BJ (cell line): ENCODE measurements at regions not wholly inside any gene's neighbourhood (a gene's known extent, or its start where the extent isn't known, plus 50 kb on each side); places are given as distances from the start of the nearest gene placed in this dataset.

Source experiments
- CTCF ChIA-PET: fragments of 350-600 bp; formaldehyde crosslinking; extraction: SDS; loops from one replicate; lab custom pipeline; 2021; ENCODE audit warnings: antibody characterized with exemption, inconsistent platforms; lab: Yijun Ruan, JAX
- POLR2A ChIA-PET: fragments of 300-600 bp; sonication (Branson Sonifier 250); formaldehyde crosslinking; extraction: SDS; loops from one replicate; lab custom pipeline; 2021; ENCODE audit warnings: antibody characterized with exemption; lab: Charles Lee
- DNase-seq: peaks from one replicate; pipeline ENCODE4 v3.0.0-alpha.2; 2011; ENCODE audit warnings: low read depth
- H3K27me3 ChIP-seq: 2 replicates; pipeline ENCODE4 v1.6.0; 2011; ENCODE audit warnings: low read length; ENCODE audit not compliant: control insufficient read depth, insufficient read depth
- H3K36me3 ChIP-seq: 2 replicates; pipeline ENCODE4 v1.5.1; 2011; ENCODE audit warnings: low read length; ENCODE audit not compliant: control insufficient read depth, insufficient read depth
- H3K4me3 ChIP-seq: 2 replicates; pipeline ENCODE4 v1.5.1; 2011; ENCODE audit warnings: low read depth, mild to moderate bottlenecking, control low read depth, low read length
- TF ChIP-seq, protein P1 (sequence below): IDR thresholded peaks from 2 replicates; pipeline ENCODE4 v1.5.1; 2011; ENCODE audit warnings: low read depth, mild to moderate bottlenecking, control low read depth, inconsistent platforms, low read length, moderate library complexity; ENCODE audit not compliant: insufficient read depth

DNA sequence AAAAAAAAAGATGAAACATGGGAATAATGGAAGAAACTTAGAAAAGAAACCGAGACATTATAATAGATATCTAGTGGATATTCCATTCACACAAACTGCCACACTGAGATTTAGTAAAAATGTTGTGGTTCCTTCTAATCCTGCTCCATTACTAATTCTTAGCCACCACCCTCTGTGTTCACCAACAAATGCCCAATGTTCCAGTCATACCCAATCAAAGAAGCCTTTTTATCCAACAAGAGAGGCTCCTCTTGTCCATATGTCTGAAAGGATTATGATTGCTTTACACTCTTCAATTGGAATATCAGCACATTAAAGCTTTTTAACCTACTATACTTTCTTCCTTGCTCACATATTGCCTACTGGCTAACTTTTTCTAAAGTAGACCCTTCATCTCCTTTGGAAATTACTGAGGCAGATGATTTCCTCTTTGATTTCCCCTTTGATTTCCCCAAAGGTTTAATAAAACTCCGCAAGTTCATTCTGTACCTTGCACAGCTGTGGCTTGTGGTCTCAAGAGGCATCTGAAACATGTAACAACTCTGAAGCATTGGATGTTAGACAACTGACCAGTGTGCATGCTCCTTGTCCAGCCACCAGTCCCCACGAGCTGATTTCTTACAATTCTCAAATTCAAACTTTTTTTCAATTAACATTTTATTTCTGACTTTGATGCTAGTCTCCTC is 305.6 kb upstream of the LYPLAL1 start:
- no peaks in the 10 kb centered on the region for H3K27me3 ChIP-seq
- no peaks in the 10 kb centered on the region for H3K36me3 ChIP-seq
- DNase-seq, result no peak
- ChIA-PET CTCF (no interaction called here), POLR2A (no interaction called here)
- TF ChIP-seq, protein P1, sequence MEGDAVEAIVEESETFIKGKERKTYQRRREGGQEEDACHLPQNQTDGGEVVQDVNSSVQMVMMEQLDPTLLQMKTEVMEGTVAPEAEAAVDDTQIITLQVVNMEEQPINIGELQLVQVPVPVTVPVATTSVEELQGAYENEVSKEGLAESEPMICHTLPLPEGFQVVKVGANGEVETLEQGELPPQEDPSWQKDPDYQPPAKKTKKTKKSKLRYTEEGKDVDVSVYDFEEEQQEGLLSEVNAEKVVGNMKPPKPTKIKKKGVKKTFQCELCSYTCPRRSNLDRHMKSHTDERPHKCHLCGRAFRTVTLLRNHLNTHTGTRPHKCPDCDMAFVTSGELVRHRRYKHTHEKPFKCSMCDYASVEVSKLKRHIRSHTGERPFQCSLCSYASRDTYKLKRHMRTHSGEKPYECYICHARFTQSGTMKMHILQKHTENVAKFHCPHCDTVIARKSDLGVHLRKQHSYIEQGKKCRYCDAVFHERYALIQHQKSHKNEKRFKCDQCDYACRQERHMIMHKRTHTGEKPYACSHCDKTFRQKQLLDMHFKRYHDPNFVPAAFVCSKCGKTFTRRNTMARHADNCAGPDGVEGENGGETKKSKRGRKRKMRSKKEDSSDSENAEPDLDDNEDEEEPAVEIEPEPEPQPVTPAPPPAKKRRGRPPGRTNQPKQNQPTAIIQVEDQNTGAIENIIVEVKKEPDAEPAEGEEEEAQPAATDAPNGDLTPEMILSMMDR, result no peak
- no peak overlapping the region for H3K4me3 ChIP-seq

DNA sequence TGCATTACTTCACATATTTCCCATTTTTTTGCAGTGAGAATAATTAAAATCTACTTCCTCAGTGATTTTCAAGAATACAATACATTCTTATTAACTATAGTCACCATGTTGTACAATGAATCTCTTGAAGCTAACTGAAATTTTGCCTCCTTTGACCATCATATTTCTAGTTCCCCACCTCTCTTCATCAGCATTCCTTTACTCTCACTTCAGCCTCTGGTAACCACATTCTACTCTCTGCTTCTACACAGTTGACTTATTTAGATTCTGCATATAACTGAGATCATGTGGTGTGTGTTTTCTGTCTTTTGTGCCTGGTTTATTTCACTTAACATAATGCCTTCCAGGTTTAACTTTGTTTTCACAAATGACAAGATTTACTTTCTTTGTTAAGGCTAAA is 304.4 kb upstream of the LYPLAL1 start:
- TF ChIP-seq, protein P1, result no peak
- DNase-seq, result no peak
- Histone ChIP-seq H3K36me3 (no peaks in the 10 kb centered on the region), H3K4me3 (no peak overlapping the region), H3K27me3 (no peaks in the 10 kb centered on the region)
- CTCF ChIA-PET, result no interaction called here
- POLR2A ChIA-PET, result no interaction called here

DNA sequence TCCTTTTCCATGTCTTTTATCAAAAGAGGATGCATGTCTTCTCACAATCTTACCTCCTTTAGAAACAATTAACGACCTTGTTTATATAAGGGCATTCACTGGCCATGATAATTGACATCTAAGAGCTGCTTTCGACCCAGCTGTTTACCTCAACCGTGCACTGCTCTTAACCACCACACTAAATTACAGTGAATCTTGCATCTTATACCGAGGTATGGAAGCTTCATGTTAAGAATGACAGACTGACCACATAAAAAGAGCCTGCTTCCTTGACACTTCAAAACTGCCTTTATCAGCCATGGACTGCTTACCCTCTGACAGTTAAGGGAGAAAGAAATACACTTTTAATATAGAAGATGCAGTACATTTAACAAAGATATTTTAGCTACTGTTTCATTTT is 301.7 kb upstream of the LYPLAL1 start:
- ChIA-PET POLR2A (no interaction called here), CTCF (no interaction called here)
- H3K27me3 ChIP-seq, result no peaks in the 10 kb centered on the region
- no peak overlapping the region for H3K4me3 ChIP-seq
- no peak for DNase-seq
- H3K36me3 ChIP-seq, result no peaks in the 10 kb centered on the region
- TF ChIP-seq, protein P1, result no peak

DNA sequence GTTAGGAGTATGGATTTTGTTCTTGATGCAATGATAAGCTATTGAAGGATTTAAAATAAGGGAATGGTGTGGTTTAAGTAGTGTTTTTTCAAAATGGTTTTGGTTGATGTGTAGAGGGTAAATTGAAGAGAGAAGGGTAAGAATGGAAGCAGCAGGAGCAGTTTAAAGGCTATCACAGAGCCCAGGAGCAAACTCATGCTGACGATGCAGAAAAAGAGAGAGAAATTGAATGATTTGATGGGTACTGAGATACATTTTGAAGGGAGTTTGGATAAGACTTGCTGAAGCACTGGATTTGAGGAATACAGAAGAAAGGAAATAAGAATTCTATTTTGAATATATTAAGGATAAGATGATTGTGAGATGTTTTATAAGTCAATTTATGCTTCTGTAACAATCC is 300.8 kb upstream of the LYPLAL1 start:
- H3K36me3 ChIP-seq, result no peaks in the 10 kb centered on the region
- DNase-seq, result no peak
- H3K27me3 ChIP-seq, result no peaks in the 10 kb centered on the region
- TF ChIP-seq, protein P1, result no peak
- CTCF ChIA-PET, result no interaction called here
- POLR2A ChIA-PET, result no interaction called here
- H3K4me3 ChIP-seq, result no peak overlapping the region

DNA sequence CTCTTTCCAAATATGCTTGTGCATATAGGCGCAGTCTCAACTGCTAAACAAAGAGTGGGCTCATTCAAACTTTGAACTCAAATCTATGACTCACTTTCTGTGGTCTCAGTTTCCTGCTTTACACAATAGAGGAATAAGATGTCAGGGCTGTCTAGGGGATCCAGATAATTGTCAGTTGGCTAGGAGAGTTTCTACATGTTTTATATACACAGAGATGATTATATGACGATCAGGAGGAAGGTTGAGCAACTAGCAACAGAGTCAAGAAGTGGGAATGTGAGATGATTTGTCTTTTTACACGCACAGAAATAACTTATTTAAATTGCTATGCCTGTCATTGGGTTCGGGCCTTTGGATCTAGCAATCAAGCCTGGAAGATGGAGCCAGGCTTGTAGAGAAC is 299.4 kb upstream of the LYPLAL1 start:
- DNase-seq, result no peak
- POLR2A ChIA-PET, result no interaction called here
- Histone ChIP-seq H3K27me3 (no peaks in the 10 kb centered on the region), H3K4me3 (no peak overlapping the region), H3K36me3 (no peaks in the 10 kb centered on the region)
- TF ChIP-seq, protein P1, result no peak
- CTCF ChIA-PET, result no interaction called here
